HG03521 (cell line): ENCODE measurements at regions not wholly inside any gene's neighbourhood (a gene's known extent, or its start where the extent isn't known, plus 50 kb on each side); places are given as distances from the start of the nearest gene placed in this dataset.

Experiments
- ATAC-seq: cut with Tn5 transposase; IDR thresholded peaks from one replicate; pipeline ENCODE4 v1.9.1; 2021; ENCODE audit warnings: mild to moderate bottlenecking, moderate library complexity; ENCODE audit not compliant: unreplicated experiment

DNA sequence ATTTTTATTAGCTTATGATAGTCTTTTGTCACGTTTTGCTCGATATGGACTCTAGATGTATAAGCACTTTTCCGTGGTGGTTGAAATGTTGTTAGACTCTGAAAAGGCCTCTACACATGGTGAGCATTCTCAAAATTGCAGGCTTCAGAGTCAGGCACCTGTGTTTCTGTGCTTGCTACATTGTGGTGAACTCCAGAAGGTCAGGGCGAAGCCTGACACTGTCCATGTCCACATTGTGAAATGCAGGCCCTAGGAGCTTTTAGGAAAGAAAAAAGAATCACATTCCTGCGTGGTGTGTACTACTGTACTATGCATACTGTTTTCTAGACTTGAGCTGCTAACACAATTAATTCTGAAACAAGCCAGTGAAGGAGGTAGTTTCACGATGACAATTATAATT, 86.3 kb downstream of the HS3ST1 start:
- ATAC-seq: no peak

DNA sequence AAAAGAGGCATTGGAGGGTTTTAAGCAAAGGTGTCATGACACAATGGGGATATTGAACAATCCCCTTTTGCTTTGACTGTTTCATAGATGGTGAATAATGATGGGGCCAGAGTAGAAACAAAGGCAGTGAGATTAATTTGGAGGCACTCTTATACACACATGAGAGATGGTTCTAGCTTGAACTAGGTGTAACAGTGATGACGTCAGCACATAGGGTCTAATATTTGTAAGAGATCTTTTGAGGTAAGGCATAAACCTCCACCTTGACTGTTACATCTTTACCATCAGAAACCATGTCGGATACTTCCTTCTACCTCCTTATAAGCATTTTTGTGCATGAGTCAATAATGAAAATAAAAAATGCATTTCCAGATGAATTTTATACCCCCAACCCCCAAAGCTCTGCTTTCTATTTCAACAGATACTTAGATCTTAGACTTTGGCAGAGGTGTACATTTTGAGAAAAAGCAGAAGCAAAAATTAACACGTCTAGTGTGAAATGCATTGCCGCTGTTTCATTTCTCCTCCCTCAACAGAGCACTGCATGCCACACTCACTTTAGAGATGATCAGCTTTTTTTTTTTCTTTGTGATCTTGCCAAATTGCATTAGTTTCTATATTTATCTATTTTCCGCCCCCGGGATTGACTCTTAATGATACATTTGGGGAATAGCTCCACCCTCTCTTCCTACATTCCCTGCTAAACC, 87.2 kb downstream of the HS3ST1 start:
- no peak for ATAC-seq

DNA sequence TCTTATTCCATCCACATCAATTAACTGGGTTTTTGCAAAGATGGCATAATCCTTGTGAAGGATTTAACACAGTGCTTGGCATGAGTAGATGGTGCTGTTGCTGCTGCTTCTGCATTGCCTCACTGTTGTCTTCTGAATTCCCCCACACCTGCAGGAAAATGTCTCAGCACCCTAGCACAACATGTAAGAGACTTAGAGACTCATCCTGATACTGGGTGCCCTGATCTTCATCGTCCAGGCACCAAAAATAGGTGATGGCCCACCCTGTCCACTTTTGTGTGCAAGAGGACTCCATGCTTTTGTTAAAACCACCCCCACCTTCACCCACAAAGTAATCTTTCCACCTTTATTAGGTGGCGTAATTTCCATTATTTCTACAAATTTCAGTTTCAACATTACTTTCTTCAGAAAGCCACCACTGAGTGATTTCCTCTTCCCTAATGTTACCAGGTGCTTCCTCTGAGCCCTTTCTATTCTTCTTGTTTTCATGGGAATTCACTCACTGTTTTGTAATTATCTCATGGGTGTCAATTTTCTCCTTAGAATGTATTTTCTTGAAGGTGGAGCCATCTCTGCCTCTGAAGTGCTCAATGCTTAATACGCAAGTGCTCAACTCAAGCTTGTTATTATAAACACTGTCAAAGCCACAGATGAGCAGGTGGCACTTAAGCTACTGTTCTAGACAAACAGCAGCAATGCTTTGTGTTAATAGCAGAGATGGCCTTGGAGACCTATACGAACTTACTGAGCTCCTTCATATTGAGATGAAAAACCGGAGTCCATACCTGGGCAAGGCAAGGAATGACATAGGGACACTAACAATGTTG, 89.5 kb downstream of the HS3ST1 start:
- no peak for ATAC-seq

DNA sequence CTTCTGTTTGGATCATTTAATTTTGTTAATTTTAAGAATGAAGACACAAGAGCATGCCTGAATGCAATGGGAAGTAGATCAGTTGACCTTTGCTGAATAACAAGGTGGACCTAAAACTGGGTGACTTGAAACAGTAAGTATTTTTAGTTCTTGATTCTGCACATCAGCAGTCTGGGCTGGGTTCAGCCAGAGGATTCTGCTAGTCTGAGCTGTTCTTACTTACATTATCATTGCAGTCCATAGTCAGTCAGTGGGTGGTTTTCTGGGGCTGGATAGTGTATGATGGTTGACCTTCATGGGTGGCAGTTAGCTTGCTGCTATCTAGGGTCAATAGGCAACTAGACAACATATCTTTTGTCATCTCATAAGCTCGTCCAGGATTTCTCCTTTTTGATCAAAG, 91.4 kb downstream of the HS3ST1 start:
- ATAC-seq: no peak

DNA sequence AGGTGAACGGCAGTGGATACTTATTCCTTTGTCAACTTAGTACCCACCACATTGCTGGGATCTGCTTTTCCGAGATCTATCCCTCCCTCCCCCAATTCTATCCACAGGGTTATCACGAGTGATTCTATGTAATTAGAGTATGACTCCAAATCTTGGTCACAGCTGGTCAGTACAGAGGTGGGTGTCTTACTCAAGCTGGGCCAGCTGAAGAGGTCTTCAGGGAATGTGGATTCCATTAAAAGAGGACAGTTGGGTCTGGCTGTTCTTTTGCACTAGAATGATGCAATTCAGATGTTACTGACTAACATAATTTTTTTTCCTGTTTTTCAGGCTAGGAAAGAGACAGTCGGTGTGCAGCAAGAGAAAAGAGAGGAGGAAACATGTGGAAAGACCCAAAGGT, 92.3 kb downstream of the HS3ST1 start:
- no peak for ATAC-seq

DNA sequence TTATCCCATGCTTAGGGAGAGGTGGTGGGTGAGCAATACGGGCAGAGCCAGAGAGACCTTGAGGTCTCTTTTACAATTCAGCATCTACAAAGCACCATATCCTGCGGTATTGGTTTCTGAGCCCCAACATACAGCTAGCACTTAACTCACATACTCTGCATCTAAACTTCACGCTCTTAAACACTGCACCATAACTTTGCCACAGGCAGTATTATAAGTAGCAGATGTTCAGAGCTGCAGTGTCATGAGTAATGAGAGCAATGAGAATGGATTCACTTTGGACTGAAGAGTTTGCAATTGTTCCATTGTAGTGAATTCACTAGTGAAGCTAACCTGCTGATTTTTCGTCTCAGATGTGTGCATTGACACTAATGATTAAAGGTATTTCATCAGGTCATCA, 93.8 kb downstream of the HS3ST1 start:
- ATAC-seq: no peak

DNA sequence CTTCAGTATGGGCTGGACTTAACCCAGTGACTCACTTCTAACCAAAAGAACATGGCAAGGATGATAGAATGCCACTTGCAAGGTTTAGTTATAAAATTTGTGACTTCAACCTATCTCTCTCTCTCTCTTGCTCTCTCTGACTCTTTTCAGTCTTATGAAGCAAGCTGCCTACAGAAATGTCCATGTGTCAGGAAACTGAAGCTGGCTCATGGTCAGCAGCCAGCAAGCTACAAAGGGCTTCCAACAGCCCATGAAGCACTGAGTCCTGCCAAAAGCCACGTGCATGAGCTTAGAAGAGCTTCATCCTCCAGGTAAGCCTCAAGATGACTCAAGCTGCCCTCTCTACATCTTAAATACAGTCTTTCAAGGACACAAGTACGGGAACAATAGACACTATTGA, 100.3 kb downstream of the HS3ST1 start:
- ATAC-seq: no peak

DNA sequence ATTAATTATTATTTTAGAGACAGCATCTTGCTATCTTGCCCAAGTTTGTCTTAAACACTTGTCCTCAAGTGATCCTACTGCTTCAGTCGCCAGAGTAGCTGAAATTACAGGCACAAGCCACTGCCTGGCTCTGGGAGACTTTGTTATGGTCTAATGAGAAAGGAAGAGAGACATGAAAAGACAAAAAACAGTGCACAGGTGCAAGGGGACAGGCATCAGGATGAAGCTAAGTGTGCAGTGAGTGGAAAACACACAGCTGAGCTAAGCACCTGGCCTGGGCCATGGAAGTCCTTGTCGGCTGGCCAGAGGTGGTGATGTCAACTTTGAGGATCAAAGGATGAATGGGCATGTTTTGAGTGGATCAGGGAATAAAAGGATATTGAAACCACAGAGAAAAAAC, 102.7 kb downstream of the HS3ST1 start:
- no peak for ATAC-seq

DNA sequence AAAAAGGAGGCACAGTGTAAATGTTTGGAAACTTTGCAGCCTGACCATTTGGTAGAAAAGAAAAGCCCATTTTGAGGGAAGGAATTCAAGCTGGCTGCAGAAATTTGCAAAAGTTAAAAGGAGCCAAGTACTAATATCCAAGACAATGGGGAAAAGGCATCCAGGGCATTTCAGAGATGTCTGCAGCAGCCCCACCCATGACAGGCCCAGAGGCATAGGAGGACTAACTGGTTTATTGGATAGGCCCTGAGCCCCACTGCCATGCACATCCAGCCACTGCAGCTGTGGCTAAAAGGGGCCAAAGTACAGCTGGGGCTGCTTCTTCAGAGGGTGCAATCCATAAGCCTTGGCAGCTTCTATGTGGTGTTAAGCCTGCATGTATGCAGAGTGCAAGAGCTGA, 104.9 kb downstream of the HS3ST1 start:
- no peak for ATAC-seq

DNA sequence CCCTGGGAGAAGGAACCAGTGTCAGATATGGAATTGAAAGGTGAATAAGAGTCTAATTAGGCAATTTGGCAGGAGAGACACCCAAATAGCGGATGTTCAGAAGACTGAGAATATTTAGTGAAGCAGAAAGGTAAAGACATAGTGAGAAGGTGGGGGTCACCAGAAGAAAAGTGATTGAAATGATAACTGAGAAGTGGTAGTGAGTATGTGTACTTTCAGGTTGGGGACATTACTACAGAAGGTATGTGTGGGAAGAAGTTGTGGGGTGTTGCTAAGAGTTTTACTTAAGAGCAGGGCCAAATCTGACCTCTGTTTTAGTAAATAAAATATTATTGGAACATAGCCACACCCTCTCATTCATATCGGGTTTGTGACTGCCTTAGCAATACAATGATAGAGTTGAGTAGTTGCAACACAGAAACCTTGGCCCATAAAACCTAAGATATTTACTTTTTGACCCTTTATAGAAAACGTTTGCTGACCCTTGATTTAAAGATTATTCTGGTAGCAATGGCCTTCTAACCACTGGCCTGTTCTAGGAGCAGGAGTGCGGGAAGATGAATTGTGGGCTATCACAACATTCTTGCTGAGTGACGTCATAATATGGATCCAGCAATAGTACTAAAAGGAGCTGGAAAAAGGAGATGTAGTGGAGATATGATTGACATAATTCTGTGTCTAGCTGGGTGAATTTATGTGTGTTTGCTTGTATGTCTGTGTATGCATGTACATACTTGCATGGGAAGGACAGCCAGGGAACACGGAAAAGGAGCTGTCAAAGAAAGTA, 115.3 kb downstream of the HS3ST1 start:
- no peak for ATAC-seq

DNA sequence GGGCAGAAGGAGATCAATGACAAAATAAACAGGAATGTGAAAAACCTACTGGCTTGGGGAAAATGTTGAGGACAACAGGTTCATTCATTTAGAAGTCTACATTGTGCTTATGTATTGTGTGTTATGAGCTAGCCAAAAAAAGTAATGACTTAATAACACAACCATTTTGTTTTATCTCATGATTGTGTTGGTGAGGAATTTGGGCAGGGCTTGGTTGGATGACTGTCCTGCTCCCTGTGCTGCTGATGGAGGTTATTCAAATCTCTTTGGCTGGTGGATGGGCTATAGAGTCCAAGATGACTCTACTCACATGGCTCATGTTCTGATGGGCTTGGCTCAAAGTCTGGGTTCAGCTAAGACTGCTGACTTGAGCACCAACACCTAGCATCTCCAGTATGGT, 116.3 kb downstream of the HS3ST1 start:
- ATAC-seq: no peak

DNA sequence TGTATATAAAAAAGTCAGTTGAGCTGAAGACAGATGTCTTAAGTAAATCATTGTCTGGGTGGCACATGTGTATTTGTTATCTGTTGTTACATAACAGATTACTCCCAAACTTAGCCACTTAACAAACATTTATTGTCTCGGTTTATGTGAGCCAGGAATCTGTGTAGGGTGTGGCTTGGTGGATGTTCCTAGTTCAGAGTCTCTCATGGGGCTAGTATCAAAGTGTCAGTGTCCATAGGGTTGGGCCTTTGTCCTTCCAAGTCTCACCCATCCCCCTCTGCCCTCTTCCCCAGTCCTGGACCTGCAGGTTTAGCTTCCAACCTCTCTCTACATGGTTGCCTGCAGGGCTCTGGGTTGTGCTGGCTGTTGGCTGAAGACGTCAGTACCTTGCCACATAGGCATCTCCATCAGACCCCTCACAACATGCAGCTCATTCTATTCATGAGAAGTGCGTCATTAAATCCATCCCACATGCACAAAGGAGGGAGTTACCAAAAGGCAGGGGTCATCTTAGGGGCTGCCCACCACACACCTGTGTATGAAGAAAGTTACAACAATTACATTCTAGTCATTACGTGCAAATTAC, 127.5 kb downstream of the HS3ST1 start:
- no peak for ATAC-seq

DNA sequence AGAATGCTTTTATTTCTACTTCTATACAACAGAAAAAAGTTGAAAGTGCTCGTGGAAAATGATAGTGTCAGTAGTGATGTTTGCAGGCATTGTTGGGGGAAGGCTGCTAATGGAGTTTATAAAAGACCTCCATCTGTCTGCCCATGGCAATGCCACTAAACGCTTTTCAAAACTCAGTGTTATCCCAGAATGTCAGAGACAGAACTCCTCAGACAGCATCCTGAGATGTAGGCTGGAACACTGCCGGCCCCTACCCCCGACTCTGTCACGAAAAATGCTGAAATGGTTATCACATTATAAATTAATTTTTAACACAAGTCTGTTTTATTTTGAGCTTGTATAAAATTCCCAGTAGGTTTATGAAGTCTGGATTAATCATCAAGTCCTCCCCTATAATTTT, 128.9 kb downstream of the HS3ST1 start:
- no peak for ATAC-seq

DNA sequence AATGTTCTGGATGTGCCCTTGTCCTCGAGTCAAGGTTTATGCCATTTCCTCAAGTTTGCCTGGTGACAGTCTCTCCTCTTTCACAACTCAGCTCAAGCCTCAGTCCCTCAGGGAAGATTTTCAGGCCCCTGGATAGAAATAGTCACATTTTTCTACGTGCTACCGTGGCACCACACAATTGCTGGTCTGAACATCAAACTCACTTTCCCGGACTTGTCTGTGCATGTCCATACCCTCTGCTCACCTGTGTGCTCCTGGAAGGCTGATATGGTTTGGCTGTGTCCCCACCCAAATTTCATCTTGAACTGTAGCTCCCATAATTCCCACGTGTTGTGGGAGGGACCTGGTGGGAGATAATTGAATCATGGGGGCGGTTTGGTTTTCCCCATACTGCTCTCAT, 129.7 kb downstream of the HS3ST1 start:
- no peak for ATAC-seq

DNA sequence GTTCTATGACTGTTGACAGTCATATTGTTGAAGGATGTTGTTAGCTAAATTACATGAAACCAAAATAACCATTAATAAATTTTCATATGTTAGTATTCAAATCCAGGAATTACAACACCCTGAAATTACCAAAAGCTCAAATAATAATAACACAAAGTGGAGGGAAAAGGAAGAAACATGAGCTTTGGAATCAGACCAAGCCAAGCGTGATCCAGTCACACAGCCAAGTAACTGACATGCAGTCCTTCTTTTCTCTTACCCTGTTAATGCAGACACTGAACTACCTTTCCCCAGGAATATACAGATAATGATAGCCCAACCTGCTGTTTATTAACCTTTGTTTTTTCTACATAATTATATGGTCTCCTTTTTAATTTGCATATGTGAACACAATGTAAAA, 130.2 kb downstream of the HS3ST1 start:
- ATAC-seq: no peak

DNA sequence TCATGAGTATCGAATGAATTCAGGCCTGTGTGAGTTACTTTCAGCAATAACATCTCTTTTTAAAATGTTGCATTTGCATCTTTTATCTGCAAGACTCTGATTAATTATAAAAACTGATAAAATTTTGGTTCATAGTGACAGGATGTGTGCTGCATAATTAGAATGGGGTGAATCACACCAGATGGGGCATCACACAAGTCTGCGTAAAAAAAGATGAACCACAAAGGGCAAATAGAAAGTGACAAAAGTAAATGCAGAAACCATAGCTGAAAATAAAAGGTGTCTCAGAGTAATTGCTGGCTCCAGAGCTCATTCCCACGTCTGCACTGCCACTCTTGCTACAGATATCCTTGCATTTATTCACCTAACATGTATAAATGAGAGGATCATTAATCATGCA, 131.1 kb downstream of the HS3ST1 start:
- ATAC-seq: no peak

DNA sequence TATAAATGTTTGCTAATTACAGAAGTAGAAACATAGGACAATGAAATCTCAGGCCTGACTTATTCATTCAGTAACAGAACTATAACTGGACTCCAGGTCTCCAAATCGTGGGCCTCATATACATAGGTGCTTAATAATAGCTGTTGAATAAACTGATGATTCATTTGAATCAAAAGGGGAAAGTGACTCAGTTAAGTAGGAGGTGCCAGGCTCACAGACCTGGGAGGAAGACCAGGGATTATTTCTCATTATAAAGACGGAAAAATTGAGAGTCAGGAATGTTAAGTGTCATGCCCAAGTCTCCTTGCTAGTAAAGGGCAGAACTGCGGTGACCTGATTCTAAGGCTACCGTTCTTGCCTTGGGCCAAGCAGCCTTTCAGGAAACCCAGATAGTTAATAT, 131.5 kb downstream of the HS3ST1 start:
- no peak for ATAC-seq

DNA sequence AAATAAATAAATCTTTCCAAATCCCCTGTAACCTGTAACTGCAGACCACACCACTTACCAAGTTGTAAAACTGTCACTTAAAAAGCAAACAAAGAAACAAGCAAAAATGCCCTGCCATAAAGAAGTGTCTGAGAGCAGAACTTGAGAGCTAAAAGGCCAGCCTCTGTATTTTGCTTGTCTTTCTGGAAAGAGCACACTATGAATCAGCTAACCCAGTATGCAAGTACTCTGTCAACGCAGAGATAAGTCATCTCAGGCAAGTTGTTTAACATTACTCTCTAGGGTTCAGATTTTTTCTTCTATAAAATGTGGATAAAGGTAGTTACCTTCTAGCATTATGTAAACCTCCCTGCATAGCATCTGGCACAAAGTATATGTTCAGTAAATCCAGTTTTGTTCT, 134.8 kb downstream of the HS3ST1 start:
- no peak for ATAC-seq

DNA sequence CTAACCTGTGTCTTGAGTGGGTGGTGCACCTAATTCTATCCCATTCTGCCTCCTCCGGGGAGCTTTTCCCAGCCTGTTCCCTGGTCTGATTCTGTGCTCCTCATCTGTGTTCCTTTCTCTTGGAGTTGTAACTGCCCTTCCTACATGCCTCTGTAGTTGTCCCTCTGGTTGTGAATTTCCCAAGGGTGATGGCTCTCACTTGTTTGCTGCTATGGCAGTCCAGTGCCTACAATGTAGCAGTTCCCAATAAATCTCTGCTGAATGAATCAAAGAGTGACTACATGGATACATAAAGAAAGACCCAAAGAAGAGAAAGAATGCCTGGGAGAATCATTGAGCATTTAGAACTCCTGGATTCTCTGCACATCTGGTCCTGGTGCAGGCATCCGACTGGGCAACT, 141.6 kb downstream of the HS3ST1 start:
- no peak for ATAC-seq

DNA sequence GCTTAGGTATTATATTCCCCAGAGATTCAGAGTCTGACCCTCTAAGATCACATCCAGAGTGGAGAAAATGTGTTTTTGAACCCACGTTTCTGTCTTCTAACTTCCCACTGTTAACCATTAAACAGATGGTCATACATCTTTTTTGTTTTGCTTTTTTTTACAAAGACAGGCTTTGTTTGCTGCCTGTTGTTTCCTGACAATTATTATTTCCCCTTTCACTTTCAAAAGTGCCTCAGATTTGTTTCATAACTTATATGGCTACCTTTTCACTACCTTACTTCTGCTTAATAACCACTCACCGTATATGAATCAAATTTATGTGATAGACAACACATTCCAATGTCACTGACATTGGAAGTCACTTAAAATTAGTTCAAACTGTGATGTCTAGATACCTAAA, 142.2 kb downstream of the HS3ST1 start:
- ATAC-seq: peak; percentile 60

DNA sequence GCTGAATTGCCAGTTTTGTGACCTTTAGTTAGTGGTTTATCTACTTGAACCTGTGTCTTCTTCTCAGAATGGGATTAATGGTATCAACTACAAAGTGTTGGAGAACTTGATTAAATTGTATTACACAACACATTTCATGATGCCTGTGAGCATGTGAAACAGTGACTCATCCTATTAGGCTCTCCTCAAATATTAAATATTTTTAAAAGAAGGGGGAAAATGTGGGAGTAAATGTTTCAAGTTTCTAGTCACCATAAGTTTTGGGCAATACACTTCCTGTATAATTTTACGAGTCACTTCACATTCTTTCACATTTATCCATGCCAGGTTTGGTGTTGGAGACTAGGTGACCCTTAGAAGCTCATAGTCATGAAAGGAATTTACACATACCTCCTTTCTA, 147.0 kb downstream of the HS3ST1 start:
- no peak for ATAC-seq
